ENCODE measurements at regions not wholly inside any gene's neighbourhood (a gene's known extent, or its start where the extent isn't known, plus 50 kb on each side); places are given as distances from the start of the nearest gene placed in this dataset.
"Not testable (repeated sequence)": the region's sequence is repeated elsewhere in the genome, so short reads cannot be mapped to it uniquely, and the experiment has no call there.

DNA sequence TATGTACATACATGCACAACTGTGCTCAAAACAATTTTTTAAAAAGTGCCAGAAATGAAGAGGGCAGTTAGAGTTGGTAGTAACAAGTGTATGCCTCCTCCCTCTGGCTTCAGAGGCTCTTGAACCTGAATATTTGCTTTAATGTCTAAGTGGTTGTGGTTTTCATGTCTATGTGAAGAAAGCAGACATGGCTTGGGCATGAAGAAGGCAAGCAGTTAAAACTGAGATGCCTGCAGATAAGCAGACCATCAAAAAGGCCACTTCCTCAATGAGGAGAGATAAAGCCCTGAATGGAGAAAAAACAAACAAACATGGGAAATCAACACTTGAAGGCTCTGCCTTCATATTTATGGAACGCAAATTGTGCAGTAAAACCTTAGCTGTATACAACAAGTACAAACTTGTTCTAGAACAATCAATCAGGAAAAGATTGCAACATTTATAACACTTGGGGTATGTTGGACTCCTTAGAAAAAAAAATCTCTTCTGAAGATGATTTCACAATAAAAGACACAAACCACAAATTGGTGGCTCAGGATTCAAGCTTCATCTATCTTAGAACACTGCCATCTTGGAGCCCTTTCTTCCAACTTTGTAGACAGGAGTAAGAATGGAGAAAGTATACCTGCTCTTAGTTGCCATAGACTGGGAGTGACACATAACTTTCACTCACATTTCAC, 52.7 kb upstream of the PLA2G4A start:
- DNase-seq: no peak

GRCh38 chr1:186775036-186775435, 53.7 kb upstream of the PLA2G4A start:
- DNase-seq: no peak

GRCh38 chr1:186772228-186772627, 56.5 kb upstream of the PLA2G4A start:
- DNase-seq: no peak

DNA sequence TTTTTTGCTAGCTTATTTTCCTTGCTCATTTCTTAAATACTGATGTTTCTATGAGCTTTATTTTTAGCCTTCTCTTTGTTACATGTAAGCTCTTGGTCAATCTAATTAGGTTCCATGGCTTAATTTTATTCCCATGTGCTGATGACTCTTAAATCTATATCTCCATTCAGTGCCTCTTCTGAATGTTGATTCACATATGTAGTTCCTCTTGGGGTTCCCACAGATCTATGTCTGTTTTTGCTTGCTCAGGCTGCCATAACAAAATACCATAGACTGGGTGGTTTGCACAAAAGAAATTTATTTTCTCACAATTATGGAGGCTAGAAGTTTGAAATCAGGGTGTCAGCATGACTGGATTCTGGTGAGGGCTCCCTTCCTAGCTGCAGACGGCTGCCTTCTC, 58.3 kb upstream of the PLA2G4A start:
- no peak for DNase-seq

- DNase-seq: no peak
These were observed 59.8 kb upstream of the PLA2G4A start for GRCh38 chr1:186768906-186769305.

- no peak for DNase-seq
These were observed 63.3 kb upstream of the PLA2G4A start for GRCh38 chr1:186765446-186765845.

DNA sequence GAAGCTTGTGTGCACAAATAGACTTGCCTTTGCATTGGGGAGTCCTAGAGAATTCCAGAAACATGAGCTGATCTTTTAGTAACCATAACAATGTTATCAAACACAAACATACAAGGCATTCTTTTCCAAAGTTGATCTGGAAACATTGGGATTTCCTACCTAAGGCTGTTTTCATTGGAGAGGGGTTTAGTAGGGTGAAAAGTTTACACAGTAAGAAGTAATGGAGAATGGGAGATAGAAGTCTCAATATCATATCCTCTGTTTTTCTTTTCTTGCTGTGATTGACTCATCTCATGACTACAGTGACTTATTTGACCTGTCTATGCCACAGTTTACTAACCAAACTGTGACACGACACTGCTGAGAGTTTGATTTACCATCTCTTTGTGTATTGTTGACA, 65.6 kb upstream of the PLA2G4A start:
- peak; percentile 65 for DNase-seq

GRCh38 chr1:186762653-186763052, 66.1 kb upstream of the PLA2G4A start:
- no peak for DNase-seq

DNA sequence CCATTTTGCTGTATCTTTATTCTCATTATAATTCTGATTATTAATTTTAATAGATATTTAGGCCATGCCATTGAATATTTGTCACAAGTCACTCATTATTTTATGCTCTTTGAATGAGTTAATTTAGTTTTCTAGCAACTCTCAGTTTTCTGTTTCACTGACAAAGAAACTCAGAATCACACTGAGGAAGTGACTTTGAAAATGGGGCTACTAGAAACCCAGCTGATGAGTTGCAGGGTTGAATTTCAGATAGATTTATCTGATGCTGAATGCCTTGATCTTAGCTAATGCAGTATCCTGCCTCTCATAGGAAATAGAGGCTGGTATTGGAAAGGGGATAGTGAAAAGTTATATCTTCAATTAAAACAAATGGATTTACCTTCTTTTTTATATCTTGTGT, 67.4 kb upstream of the PLA2G4A start:
- DNase-seq: no peak

DNA sequence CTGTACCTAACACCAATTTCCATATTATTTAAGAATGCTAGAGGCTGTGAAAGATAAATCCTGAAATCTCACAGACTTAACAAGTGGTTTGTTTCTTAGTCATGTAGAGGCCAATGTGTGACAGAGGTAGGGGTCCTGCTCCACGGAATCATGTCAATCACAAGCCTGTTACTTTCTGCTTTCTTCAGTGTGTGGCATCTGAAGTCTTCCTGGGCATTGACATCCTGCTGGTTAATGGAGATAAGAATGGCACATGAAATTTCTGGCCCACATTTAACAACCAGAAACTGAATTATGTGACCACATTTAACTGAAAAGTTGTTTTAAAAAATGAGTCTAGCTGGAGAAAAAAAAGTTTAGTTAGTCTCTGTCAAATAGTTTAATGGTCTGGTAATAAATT, 68.3 kb upstream of the PLA2G4A start:
- DNase-seq: no peak

- DNase-seq: not testable (repeated sequence)
These were observed 69.7 kb upstream of the PLA2G4A start for GRCh38 chr1:186758896-186759606.

GRCh38 chr1:186757851-186758250, 70.9 kb upstream of the PLA2G4A start:
- no peak for DNase-seq

GRCh38 chr1:186754542-186755145, 74.1 kb upstream of the PLA2G4A start:
- DNase-seq: no peak

DNA sequence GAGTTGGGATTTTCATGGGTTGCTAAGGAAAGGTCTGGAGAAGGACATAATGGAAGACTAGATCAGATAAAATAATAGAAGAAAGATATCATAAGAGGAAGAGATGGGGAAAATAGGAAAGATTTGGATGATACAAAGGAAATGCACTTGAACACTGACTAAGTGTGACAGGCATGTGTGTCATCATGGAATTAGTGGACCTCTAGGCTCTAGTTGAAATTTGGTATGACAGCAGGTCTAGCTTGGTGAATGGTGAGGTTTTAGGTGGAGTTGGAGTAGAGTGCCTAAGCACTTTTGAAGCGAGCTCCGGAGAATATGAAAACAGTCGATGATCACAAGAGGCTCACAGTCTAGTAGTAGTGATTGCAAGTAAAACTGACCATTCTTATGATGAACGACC, 73.0 kb upstream of the PTGS2 start:
- peak; percentile 9 for DNase-seq

DNA sequence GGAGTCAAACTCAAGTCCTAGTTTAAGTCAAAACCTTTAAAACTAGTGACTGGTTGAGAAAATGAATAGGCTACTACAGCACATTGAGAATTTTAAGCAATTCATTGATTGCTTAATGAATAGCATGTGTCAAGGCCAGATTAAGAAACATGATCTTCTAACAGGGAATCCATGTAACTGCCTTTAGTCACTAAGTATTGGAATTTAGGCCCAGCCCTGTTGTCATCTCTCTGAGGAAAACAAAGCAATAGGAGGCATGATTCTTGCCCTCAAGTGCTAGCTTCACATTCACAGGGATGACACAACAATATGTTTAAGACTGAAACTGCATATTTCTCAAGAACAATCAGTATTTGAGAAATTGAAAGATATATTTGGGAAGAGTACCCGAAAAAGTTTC, 70.0 kb upstream of the PTGS2 start:
- peak; percentile 9 for DNase-seq

- DNase-seq: no peak
These were observed 69.6 kb upstream of the PTGS2 start for GRCh38 chr1:186749820-186750219.

GRCh38 chr1:186747661-186748060, 67.4 kb upstream of the PTGS2 start:
- no peak for DNase-seq

DNA sequence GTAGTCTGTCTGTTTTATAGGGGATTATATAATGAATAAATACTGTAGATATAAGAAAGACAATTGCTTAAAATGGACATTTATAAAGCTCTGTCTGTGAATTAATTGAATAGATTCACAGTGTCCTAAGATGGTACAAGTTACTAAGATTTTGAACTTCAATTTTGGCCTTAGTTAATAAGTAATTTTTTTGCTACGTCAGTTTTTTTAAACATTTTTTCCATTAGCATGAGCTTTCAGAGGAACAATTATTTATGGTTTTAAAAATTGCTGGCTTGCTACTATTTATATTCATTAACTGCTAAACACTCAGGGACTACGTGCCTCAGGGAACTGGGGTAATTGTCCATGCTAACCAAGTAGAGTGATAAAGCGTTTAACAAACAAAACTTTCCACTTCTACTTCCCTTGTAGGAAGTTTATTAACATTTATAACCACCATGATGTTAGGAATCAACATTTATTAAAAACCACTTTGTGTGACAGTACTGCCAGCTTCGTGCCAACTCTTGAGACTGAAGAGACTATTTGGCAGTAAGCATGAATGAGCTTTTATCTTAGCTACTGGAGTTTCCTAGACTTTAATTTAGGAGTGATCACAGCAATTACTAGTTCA, 65.4 kb upstream of the PTGS2 start:
- DNase-seq: no peak

DNA sequence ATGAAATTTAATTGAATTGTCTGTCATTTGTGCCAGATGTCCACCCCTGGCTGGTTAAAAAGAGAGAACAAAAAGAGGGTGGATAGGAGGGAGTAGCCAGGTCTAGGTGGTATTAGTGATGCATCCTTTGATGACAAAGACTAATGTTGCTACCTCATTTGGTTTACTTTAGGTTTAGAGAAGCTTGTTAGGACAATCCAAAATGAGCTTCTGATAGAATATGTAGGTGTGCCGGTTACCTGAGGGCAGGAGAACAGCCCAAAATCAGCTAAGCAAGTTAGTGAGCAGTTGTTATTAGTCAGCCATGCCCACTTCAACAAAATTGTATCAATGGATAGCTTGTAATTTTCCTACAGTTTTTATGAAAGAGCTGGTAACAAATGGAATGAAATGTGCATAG, 61.4 kb upstream of the PTGS2 start:
- DNase-seq: no peak

- no peak for DNase-seq
These were observed 60.1 kb upstream of the PTGS2 start for GRCh38 chr1:186740324-186740723.

- DNase-seq: no peak
These were observed 59.3 kb upstream of the PTGS2 start for GRCh38 chr1:186739515-186739914.

- DNase-seq: no peak
These were observed 58.7 kb upstream of the PTGS2 start for GRCh38 chr1:186738926-186739325.

DNA sequence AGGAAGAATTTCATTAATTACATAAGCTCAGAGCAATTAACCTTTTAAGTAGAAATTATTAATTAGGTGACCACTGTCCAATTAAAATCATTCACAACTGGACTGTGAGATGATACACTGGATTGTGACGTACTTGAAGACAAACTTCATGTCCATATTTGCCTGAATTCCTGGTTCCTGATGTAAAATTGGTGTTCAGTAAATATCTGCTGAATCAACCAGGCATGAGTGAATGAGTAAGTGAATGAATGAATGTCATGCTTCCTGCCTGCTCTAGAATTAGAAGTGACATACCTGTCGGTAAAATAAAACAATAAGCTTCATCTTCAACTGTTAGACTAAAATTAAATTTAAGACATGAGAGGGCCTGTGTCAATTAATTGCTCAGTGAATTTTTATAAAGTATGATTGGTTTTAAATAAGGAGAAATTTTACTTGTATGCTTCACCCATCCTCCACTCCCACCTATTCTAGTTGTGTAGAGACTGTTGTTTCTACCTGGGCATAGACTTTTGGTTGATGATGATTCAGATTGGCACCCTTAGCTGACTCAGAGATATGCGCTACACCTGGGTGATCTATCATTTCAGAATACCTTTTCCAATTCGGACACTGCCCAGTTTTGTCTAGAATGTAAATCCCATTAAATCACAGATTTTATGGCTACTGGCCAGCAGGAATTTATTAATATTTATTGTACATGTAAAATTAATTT, 56.9 kb upstream of the PTGS2 start:
- no peak for DNase-seq
